DOHH2 (cell line): ENCODE measurements at regions not wholly inside any gene's neighbourhood (a gene's known extent, or its start where the extent isn't known, plus 50 kb on each side); places are given as distances from the start of the nearest gene placed in this dataset.
"Not testable (repeated sequence)": the region's sequence is repeated elsewhere in the genome, so short reads cannot be mapped to it uniquely, and the experiment has no call there.

ENCODE experiments used
- H3F3A ChIP-seq: fragments of 200-600 bp; sonication (generic), shearing (Covaris generic); 2 replicates; pipeline ENCODE4 v1.6.0; 2016; ENCODE audit warnings: antibody characterized with exemption, mild to moderate bottlenecking; ENCODE audit not compliant: control insufficient read depth, insufficient read depth
- H3K27ac ChIP-seq: fragments of 200-600 bp; sonication (generic); 2 replicates; pipeline ENCODE4 v1.5.1; 2014; ENCODE audit warnings: low read depth, mild to moderate bottlenecking, low read length, moderate library complexity
- H3K27me3 ChIP-seq: fragments of 200-600 bp; sonication (generic); 2 replicates; pipeline ENCODE4 v1.6.1; 2014; ENCODE audit warnings: mild to moderate bottlenecking, low read length, mixed read lengths; ENCODE audit not compliant: control insufficient read depth
- H3K36me3 ChIP-seq: fragments of 200-600 bp; sonication (generic); 2 replicates; pipeline ENCODE4 v1.6.1; 2014; ENCODE audit warnings: mild to moderate bottlenecking, low read length, moderate library complexity, mixed read lengths; ENCODE audit not compliant: control insufficient read depth
- H3K4me1 ChIP-seq: fragments of 200-600 bp; sonication (generic); 2 replicates; pipeline ENCODE4 v1.6.1; 2014; ENCODE audit warnings: mild to moderate bottlenecking, low read length, mixed read lengths; ENCODE audit not compliant: control insufficient read depth
- H3K4me2 ChIP-seq: fragments of 200-600 bp; sonication (generic); 2 replicates; pipeline ENCODE4 v1.6.0; 2014; ENCODE audit warnings: mild to moderate bottlenecking, low read length, moderate library complexity
- H3K4me3 ChIP-seq: fragments of 200-600 bp; sonication (generic); 2 replicates; pipeline ENCODE4 v1.5.1; 2014; ENCODE audit warnings: mild to moderate bottlenecking, low read length, mixed read lengths
- H3K79me2 ChIP-seq: fragments of 200-600 bp; sonication (generic); 2 replicates; pipeline ENCODE4 v1.6.1; 2014; ENCODE audit warnings: mild to moderate bottlenecking, low read length, mixed read lengths; ENCODE audit not compliant: control insufficient read depth
- H3K9me2 ChIP-seq: fragments of 200-600 bp; sonication (generic); replicated peaks from 2 replicates; pipeline ENCODE4 v1.6.1; 2014; ENCODE audit warnings: mild to moderate bottlenecking, low read length, mixed read lengths; ENCODE audit not compliant: control insufficient read depth
- H3K9me3 ChIP-seq: fragments of 200-600 bp; sonication (generic); 2 replicates; pipeline ENCODE4 v1.6.1; 2014; ENCODE audit warnings: antibody characterized with exemption, low read length, mixed read lengths; ENCODE audit not compliant: control insufficient read depth, insufficient read depth
- H4K20me1 ChIP-seq: fragments of 200-600 bp; sonication (generic); 2 replicates; pipeline ENCODE4 v1.6.0; 2014; ENCODE audit warnings: low read depth, mild to moderate bottlenecking, antibody characterized with exemption, low read length, moderate library complexity; ENCODE audit not compliant: control insufficient read depth, insufficient read depth
- EZH2phosphoT487 ChIP-seq: fragments of 200-600 bp; sonication (generic); IDR thresholded peaks from 2 replicates; pipeline ENCODE4 v1.6.1; 2017; ENCODE audit warnings: borderline replicate concordance, mild to moderate bottlenecking, antibody characterized with exemption, low read length, moderate library complexity, mixed read lengths
- TF ChIP-seq, protein P1 (sequence below): fragments of 200-600 bp; sonication (generic); IDR thresholded peaks from one replicate; pipeline ENCODE4 v1.5.1; 2014; ENCODE audit warnings: antibody characterized with exemption, mild to moderate bottlenecking, low read depth, low read length; ENCODE audit not compliant: poor library complexity, severe bottlenecking

GRCh38 chr3:34078418-34078817 lies 280.0 kb downstream of the PDCD6IP start:
- no peaks in the 10 kb centered on the region for H3K27me3 ChIP-seq

DNA sequence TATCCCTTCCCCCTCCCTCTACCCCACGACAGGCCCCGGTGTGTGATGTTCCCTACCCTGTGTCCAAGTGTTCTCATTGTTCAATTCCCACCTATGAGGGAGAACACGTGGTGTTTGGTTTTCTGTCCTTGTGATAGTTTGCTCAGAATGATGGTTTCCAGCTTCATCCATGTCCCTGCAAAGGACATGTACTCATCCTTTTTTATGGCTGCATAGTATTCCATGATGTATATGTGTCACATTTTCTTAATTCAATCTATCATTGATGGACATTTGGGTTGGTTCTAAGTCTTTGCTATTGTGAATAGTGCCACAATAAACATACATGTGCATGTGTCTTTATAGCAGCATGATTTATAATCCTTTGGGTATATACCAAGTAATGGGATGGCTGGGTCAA lies 281.4 kb downstream of the PDCD6IP start:
- H3K9me3 ChIP-seq, H3F3A ChIP-seq, H3K27me3 ChIP-seq, H3K79me2 ChIP-seq, H3K9me2 ChIP-seq, H3K4me2 ChIP-seq, H4K20me1 ChIP-seq, H3K4me3 ChIP-seq, H3K27ac ChIP-seq, H3K36me3 ChIP-seq: not testable (repeated sequence)
- H3K4me1 ChIP-seq = peaks cover 19% of the 10 kb centered on the region

More at GRCh38 chr3:34078418-34078817, 280.0 kb downstream of the PDCD6IP start:
- no peak overlapping the region for H3K27ac ChIP-seq
- no peaks in the 10 kb centered on the region for H3K36me3 ChIP-seq
- no peaks in the 10 kb centered on the region for H3K9me2 ChIP-seq
- H3F3A ChIP-seq = no peaks in the 10 kb centered on the region
- no peak for TF ChIP-seq EZH2phosphoT487
- TF ChIP-seq, protein P1, sequence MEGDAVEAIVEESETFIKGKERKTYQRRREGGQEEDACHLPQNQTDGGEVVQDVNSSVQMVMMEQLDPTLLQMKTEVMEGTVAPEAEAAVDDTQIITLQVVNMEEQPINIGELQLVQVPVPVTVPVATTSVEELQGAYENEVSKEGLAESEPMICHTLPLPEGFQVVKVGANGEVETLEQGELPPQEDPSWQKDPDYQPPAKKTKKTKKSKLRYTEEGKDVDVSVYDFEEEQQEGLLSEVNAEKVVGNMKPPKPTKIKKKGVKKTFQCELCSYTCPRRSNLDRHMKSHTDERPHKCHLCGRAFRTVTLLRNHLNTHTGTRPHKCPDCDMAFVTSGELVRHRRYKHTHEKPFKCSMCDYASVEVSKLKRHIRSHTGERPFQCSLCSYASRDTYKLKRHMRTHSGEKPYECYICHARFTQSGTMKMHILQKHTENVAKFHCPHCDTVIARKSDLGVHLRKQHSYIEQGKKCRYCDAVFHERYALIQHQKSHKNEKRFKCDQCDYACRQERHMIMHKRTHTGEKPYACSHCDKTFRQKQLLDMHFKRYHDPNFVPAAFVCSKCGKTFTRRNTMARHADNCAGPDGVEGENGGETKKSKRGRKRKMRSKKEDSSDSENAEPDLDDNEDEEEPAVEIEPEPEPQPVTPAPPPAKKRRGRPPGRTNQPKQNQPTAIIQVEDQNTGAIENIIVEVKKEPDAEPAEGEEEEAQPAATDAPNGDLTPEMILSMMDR = no peak
- H3K4me2 ChIP-seq = no peak overlapping the region
- H3K4me1 ChIP-seq = peaks cover 31% of the 10 kb centered on the region
- H4K20me1 ChIP-seq = no peaks in the 10 kb centered on the region
- no peaks in the 10 kb centered on the region for H3K9me3 ChIP-seq
- H3K4me3 ChIP-seq = no peak overlapping the region
- no peaks in the 10 kb centered on the region for H3K79me2 ChIP-seq

GRCh38 chr3:34090379-34090778 lies 291.9 kb downstream of the PDCD6IP start:
- not testable (repeated sequence) for H3F3A ChIP-seq, H3K36me3 ChIP-seq, H3K4me2 ChIP-seq, H3K4me3 ChIP-seq, H3K27ac ChIP-seq, H3K27me3 ChIP-seq, H4K20me1 ChIP-seq, H3K9me3 ChIP-seq, H3K9me2 ChIP-seq, H3K4me1 ChIP-seq, H3K79me2 ChIP-seq

DNA sequence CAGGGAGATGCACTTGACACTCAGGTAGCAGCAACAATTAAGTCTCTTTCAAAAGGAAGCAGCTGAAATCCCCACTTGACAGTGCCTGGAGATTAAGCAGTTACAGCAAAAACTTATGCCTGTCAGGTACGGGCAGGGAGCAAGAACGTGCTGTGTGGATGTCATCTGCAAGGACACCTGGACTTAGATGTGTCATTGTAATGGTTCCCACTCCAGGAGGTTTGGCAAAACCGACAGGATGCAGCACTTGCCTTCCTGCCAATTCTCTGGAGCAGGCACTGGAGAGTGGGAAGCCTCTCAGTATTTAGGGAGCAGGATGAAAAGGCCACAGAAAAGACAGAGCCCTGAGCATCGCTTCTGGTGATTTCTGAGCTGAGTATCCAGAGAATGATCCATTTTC lies 292.4 kb downstream of the PDCD6IP start:
- no peaks in the 10 kb centered on the region for H3K36me3 ChIP-seq
- H3F3A ChIP-seq = no peaks in the 10 kb centered on the region
- no peak overlapping the region for H3K4me2 ChIP-seq
- H3K9me3 ChIP-seq = no peaks in the 10 kb centered on the region
- H3K79me2 ChIP-seq = no peaks in the 10 kb centered on the region
- no peaks in the 10 kb centered on the region for H3K4me1 ChIP-seq
- H3K27me3 ChIP-seq = no peaks in the 10 kb centered on the region
- no peak overlapping the region for H3K4me3 ChIP-seq
- H3K27ac ChIP-seq = no peak overlapping the region
- TF ChIP-seq, protein P1 = no peak
- TF ChIP-seq EZH2phosphoT487 = no peak
- H4K20me1 ChIP-seq = no peaks in the 10 kb centered on the region
- no peaks in the 10 kb centered on the region for H3K9me2 ChIP-seq

GRCh38 chr3:34094280-34094679 lies 295.9 kb downstream of the PDCD6IP start:
- not testable (repeated sequence) for H3K4me3 ChIP-seq, H3K4me1 ChIP-seq, H3F3A ChIP-seq, H3K9me2 ChIP-seq, H3K27me3 ChIP-seq, H3K4me2 ChIP-seq, H3K36me3 ChIP-seq, H3K9me3 ChIP-seq, H3K79me2 ChIP-seq, H4K20me1 ChIP-seq, H3K27ac ChIP-seq
